GM19239 (cell line): ENCODE measurements at regions not wholly inside any gene's neighbourhood (a gene's known extent, or its start where the extent isn't known, plus 50 kb on each side); places are given as distances from the start of the nearest gene placed in this dataset.

Source experiments
- DNase-seq: peaks from one replicate; pipeline ENCODE4 v3.0.0; 2011; ENCODE audit warnings: low spot score; ENCODE audit not compliant: insufficient read length
- FAIRE-seq: peaks from 2 replicates; lab custom pipeline; 2011; peaks lifted over from hg19 to GRCh38; lab: Jason Lieb, UNC

GRCh38 chr6:84469144-84469543 is 241.7 kb upstream of the CEP162 start:
- DNase-seq (no peak), FAIRE-seq (no peak)

GRCh38 chr6:84467296-84467695 is 239.9 kb upstream of the CEP162 start:
- FAIRE-seq (no peak), DNase-seq (no peak)

DNA sequence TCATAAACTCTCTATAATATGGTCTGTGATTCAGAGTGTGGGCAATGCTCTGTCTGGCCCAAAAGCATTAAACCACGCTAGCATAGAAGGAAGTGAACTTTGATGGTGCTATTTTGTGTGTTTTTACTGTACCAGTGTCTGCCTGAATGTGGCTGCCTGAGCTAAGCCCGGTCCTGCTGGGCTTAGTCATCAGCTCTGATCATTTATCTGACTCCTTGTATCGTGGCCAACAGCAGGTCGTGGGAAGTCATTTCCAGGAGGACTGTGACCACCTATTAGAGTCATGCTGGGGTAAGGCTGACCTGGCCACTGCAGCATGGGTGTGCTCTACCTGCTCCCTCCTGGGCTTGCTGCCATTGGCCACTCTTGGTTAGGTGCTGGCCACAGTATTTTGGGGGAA is 239.1 kb upstream of the CEP162 start:
- FAIRE-seq = no peak
- no peak for DNase-seq

DNA sequence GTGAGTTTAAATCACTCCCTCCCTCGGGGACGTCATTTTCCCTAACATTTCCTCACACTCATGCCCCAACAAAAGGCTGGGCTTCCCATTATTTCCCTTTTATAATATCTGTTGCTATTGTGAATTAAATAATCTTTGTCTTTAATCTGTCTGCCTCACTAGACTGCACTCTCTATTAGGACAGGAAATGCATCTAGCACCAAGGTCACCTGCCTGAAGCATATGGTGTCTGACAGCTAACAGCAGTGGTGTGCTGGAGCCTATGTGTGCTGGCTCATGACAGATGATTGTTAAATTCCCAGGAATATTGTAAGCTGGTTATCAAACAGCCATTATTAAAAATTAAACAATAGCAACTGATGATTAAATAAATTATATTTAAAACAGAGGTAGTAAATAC is 237.0 kb upstream of the CEP162 start:
- FAIRE-seq = no peak
- no peak for DNase-seq

DNA sequence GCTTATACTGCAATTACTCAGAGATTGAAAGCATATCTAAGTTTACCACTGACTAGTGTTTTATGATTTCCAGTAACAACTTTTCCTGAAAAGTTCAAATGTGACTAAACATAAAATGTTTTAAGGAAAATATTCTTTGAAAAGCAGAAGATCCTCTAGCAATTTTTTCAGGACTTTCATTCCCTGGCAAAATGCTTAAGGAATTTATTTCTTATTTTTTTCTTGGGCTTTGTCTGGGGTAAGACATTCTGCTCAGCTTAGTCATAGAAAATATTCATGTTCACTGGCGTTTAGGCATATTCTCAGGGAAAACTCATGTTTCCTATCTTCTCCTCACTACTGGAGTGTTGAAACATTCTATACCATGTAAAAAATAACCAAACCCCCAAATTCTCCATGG is 235.3 kb upstream of the CEP162 start:
- FAIRE-seq (no peak), DNase-seq (no peak)

- no peak for FAIRE-seq
These were observed 234.0 kb upstream of the CEP162 start for GRCh38 chr6:84461461-84461860.

GRCh38 chr6:84460491-84460890 is 233.0 kb upstream of the CEP162 start:
- DNase-seq = no peak

More at GRCh38 chr6:84461461-84461860, 234.0 kb upstream of the CEP162 start:
- no peak for DNase-seq

DNA sequence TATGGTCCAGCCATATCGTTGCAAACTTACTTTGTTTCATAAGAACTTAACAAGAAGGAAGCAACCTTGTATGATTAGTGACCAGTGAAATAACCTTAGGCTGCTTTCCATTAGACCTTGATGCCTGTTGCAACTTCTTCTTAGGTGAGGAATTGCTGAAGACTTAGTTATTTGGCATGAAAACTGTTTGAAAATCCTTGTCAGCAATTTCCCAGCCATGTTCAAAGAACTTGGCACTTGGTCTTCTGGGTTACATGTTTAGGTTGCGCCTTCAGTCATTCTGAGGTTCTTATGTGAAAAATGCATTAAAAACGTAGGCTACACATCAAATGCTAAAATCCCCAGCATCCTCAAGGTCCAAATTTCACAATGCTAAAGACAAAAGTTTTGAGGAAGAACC is 232.0 kb upstream of the CEP162 start:
- DNase-seq (no peak), FAIRE-seq (no peak)

More at GRCh38 chr6:84460491-84460890, 233.0 kb upstream of the CEP162 start:
- FAIRE-seq = no peak

GRCh38 chr6:84458271-84458670 is 230.8 kb upstream of the CEP162 start:
- no peak for FAIRE-seq

GRCh38 chr6:84457276-84457675 is 229.8 kb upstream of the CEP162 start:
- no peak for DNase-seq
- FAIRE-seq = no peak

More at GRCh38 chr6:84458271-84458670, 230.8 kb upstream of the CEP162 start:
- no peak for DNase-seq

DNA sequence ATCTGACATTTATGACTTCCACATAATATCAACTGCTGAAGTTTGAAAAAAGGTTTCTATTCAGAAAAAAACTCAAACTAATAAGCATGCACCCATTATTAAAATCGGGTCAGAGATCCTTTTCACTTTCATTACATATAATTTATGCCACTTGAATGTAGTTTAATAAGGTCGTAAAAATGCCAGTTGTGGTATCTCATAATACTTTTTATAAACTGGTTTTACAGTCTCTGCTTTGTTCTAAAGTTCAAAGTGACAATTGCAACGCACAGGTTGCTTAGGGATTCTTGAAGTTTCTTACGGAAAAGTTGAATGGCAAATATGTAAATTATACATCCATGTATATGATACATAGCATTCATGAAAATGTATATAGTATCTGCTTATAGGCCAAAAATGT is 229.4 kb upstream of the CEP162 start:
- DNase-seq (no peak), FAIRE-seq (no peak)

DNA sequence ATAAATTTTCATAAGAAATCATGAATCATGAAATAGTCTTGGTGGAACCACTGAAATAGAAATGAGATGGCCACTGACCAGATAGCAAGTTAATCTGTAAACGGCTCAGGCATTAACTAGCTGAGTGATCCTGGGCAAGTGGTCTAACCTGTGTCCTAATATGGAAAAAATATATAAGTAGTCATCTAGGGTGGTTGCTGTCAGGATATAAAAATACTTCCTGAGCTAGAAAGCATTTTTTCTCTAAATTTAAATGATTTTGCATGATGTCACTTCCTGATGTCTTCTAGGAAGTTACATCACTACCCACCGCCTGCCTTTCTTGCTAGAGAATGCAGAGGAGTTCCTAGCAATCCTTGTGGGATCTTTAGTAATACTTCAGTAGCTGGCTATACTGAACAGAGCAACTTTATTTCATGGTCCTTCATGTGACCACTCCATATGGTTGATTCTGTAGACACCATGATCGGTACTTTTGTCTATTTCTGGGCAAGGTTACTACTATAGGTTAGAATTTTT is 228.1 kb upstream of the CEP162 start:
- DNase-seq = no peak

DNA sequence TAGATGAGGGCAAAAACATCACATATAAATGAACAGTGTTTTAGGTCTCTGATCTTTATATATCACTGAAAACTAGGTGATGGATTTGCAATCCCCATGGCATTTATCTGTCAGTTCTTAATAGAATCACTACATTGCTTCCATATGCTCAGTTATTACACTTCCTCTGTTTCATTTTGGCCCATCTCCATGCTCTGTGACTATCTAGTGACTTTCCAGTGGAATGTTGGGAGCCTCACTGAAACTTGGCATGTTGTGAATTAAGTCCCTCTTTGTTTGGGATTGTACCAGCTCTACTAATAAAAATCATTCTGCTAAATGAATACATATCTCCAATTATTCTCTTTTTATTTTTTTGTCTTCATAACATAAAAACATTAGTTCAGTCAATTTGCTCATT is 226.1 kb upstream of the CEP162 start:
- no peak for DNase-seq
- no peak for FAIRE-seq

More for the DNA sequence above, 228.1 kb upstream of the CEP162 start:
- FAIRE-seq = no peak

GRCh38 chr6:84450018-84450417 is 222.6 kb upstream of the CEP162 start:
- FAIRE-seq = no peak
- no peak for DNase-seq

DNA sequence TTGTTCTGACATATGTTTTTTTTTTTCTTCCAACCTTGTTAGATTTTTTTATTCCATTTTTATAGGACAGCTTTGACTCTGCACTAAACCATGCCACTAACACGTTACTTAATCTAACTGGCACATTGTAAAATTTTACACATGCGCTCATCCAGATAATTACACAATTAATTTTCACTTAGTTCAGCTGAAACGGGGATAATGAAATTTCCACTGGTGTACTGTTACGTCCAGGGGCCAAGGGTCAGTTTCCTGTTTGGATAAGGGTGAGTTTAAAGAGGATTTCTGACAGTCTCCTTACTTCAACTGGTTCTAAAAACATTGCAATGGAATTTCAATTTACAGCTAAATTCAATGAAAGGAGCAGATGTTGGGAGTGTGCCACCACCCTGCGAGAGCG is 221.8 kb upstream of the CEP162 start:
- DNase-seq (no peak), FAIRE-seq (no peak)

- DNase-seq (no peak), FAIRE-seq (no peak)
These were observed 220.9 kb upstream of the CEP162 start for GRCh38 chr6:84448331-84448730.

- DNase-seq (no peak), FAIRE-seq (no peak)
These were observed 220.2 kb upstream of the CEP162 start for GRCh38 chr6:84447651-84448050.

- FAIRE-seq = no peak
- DNase-seq = no peak
These were observed 217.6 kb upstream of the CEP162 start for GRCh38 chr6:84445068-84445467.

DNA sequence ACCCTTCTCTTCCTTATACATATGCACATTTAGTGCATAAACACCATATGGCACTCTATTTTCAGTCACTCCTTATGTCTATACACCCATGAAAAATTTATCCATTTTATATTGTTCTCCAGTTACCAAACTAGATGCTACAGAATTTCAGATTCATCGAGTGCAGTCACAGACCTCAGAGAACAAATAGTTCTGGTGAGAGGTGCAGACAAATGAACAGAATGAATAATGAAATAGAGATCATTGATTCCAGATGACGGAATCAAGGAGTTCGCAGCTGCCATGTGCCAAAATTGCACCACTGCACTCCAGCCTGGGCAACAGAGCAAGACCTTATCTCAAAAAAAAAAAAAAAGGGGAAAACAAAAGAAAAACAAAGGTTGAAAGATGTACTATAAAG is 214.8 kb upstream of the CEP162 start:
- DNase-seq (no peak), FAIRE-seq (no peak)

- no peak for DNase-seq
- no peak for FAIRE-seq
These were observed 214.0 kb upstream of the CEP162 start for GRCh38 chr6:84441456-84441855.

DNA sequence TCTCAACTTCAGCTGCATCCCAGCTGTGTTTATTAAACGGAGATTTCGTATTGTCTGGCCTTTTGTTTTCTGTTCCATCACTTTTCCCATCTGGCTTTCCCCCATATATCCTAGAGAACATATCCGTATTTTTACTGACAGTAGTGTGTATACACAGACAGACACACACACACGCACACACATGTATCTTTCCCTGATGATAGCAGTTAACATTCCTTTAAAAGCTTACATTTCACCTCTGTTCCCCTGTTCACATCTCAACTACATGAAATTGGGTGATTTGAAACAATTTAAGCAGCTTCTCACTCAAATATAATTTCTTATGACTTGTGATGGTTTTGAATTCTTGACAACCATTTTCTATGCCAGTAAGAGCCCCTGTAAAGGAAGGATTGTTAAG is 207.1 kb upstream of the CEP162 start:
- FAIRE-seq (no peak), DNase-seq (no peak)

DNA sequence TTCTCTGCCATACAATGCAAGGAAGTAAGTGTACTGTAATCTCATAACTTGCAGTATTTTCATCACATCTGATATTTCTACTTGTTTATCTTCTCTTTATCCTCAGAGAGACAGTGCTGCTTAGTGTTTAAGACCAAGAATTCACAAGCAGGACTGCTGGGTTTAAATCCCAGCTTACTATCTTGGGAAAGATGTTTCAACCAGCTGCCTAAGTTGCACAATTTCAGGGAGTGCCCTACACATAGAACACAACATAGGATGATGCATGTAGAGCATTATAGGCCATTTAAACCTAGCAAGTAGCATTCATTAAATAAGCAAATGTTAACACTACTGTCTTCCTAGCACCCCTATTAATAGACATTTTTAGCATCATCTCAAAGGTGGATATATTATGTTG is 205.2 kb upstream of the CEP162 start:
- no peak for FAIRE-seq

More for the DNA sequence above, 205.2 kb upstream of the CEP162 start:
- DNase-seq = no peak
